SK-N-MC (cell line): ENCODE measurements at regions not wholly inside any gene's neighbourhood (a gene's known extent, or its start where the extent isn't known, plus 50 kb on each side); places are given as distances from the start of the nearest gene placed in this dataset.

Experiments used
- DNase-seq: peaks from one replicate; pipeline ENCODE4 v3.0.0-alpha.2; 2011; ENCODE audit warnings: low read depth, low spot score
- H3K27ac ChIP-seq: fragments of 200-600 bp; sonication (generic); 2 replicates; pipeline ENCODE4 v1.5.1; 2016; ENCODE audit warnings: mixed run types
- H3K36me3 ChIP-seq: fragments of 200-600 bp; sonication (generic); 2 replicates; pipeline ENCODE4 v1.6.1; 2017; ENCODE audit warnings: antibody characterized with exemption, low read length, mixed read lengths; ENCODE audit not compliant: insufficient read depth
- H3K4me3 ChIP-seq: fragments of 200-600 bp; sonication (generic); 2 replicates; pipeline ENCODE4 v1.5.1; 2016
- H3K9ac ChIP-seq: fragments of 200-600 bp; sonication (generic); 2 replicates; pipeline ENCODE4 v1.8.0; 2017; ENCODE audit warnings: mixed run types, mixed read lengths; ENCODE audit not compliant: insufficient read length
- H3K9me3 ChIP-seq: fragments of 200-600 bp; sonication (generic); 2 replicates; pipeline ENCODE4 v1.6.1; 2017; ENCODE audit warnings: low read depth, mild to moderate bottlenecking, antibody characterized with exemption, low read length, moderate library complexity, mixed read lengths
- EZH2 ChIP-seq: fragments of 200-600 bp; sonication (generic); IDR thresholded peaks from one replicate; pipeline ENCODE4 v1.6.1; 2017; ENCODE audit warnings: antibody characterized with exemption
- FOXP2 ChIP-seq: optimal IDR thresholded peaks from 2 replicates; pipeline ENCODE3; 2011; ENCODE audit warnings: mild to moderate bottlenecking, moderate library complexity; ENCODE audit not compliant: insufficient read depth; ENCODE audit errors: extremely low read length, control extremely low read depth
- POLR2AphosphoS5 ChIP-seq: IDR thresholded peaks from 2 replicates; pipeline ENCODE4 v1.6.1; 2012; ENCODE audit warnings: mild to moderate bottlenecking, low read depth, low read length, borderline replicate concordance

GRCh38 chr15:95734422-95735316, 595.8 kb upstream of the NR2F2 start:
- Histone ChIP-seq H3K36me3 (no peaks in the 10 kb centered on the region), H3K9me3 (no peaks in the 10 kb centered on the region), H3K9ac (no peak overlapping the region), H3K27ac (peak overlapping the region; percentile 47; the same call in 1 of the 2 replicates), H3K4me3 (no peak overlapping the region)
- TF ChIP-seq FOXP2 (no peak), POLR2AphosphoS5 (no peak), EZH2 (no peak)
- no peak for DNase-seq

- Histone ChIP-seq H3K27ac (no peak overlapping the region), H3K9me3 (no peaks in the 10 kb centered on the region), H3K36me3 (no peaks in the 10 kb centered on the region), H3K4me3 (no peak overlapping the region), H3K9ac (no peak overlapping the region)
- TF ChIP-seq FOXP2 (no peak), POLR2AphosphoS5 (no peak), EZH2 (no peak)
- no peak for DNase-seq
These were observed 593.4 kb upstream of the NR2F2 start for GRCh38 chr15:95737060-95737459.

DNA sequence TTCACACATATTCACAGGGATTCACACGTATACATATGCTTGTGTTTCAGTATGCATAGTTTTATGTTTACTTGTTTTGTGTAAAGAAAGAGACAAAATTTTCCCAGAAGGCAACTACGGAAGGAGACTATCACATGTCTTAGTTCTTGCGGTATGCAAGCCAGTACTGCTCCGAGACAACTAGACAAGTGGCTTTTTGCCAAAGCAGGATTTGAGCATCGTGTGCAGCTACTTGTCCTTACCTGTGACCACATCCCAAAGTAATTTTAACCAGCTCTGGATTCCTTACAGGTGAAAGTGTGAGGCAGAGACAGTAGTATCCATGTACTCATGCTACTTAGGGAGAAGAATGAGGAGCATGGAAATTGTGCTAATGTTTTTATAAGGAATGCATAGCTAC, 591.4 kb upstream of the NR2F2 start:
- Histone ChIP-seq H3K9me3 (no peaks in the 10 kb centered on the region), H3K4me3 (no peak overlapping the region), H3K27ac (no peak overlapping the region), H3K36me3 (no peaks in the 10 kb centered on the region), H3K9ac (no peak overlapping the region)
- DNase-seq: no peak
- TF ChIP-seq POLR2AphosphoS5 (no peak), EZH2 (no peak)

DNA sequence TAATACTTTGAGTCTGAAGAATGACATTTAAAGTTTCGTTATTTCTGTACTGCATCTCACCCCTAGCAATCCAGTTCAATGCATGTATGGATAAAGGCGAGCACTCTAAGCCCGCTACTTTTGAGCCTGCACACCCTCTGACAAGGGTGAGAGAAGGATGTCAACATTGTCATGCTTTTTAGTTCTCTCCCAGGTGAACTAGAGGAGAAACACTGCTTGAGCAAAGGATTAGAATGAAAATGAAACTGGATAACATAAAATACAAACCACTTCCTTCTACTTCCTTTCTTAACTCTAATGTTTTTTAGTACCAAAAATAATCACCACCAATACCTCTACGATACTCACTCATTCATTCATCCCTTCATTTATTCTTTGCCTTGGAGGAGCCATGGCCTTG, 588.7 kb upstream of the NR2F2 start:
- TF ChIP-seq EZH2 (no peak), POLR2AphosphoS5 (no peak), FOXP2 (no peak)
- no peak overlapping the region for H3K27ac ChIP-seq
- DNase-seq: no peak
- no peaks in the 10 kb centered on the region for H3K9me3 ChIP-seq
- H3K9ac ChIP-seq: no peak overlapping the region
- no peaks in the 10 kb centered on the region for H3K36me3 ChIP-seq
- H3K4me3 ChIP-seq: no peak overlapping the region

GRCh38 chr15:95742256-95742655, 588.2 kb upstream of the NR2F2 start:
- Histone ChIP-seq H3K4me3 (no peak overlapping the region), H3K27ac (no peak overlapping the region), H3K36me3 (no peaks in the 10 kb centered on the region), H3K9me3 (no peaks in the 10 kb centered on the region), H3K9ac (no peak overlapping the region)
- no peak for DNase-seq
- TF ChIP-seq POLR2AphosphoS5 (no peak), FOXP2 (no peak), EZH2 (no peak)

- Histone ChIP-seq H3K9ac (no peak overlapping the region), H3K36me3 (no peaks in the 10 kb centered on the region), H3K4me3 (no peak overlapping the region), H3K9me3 (no peaks in the 10 kb centered on the region), H3K27ac (no peak overlapping the region)
- TF ChIP-seq POLR2AphosphoS5 (no peak), FOXP2 (no peak), EZH2 (no peak)
- no peak for DNase-seq
These were observed 587.7 kb upstream of the NR2F2 start for GRCh38 chr15:95742836-95743235.

DNA sequence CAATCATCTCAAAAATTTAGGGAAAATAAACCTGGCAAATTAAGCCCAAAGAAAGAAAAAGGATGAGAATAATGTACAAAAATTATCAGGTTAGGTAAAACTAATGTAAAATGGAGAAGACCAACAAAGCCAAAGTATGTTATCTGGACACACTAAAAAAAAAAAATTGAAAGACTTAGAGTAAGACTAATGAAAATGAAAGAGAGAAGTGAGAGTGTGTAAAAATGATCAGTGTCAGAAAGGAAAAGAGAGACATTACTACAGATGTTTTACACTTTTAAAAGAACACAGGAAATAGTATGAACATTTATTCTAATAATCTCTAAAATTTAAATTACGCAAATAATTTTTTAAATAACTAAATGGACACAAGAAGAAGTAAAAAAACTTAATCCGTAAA, 573.3 kb upstream of the NR2F2 start:
- TF ChIP-seq POLR2AphosphoS5: no peak
- no peak for TF ChIP-seq FOXP2
- no peak for TF ChIP-seq EZH2
- Histone ChIP-seq H3K9me3 (no peaks in the 10 kb centered on the region), H3K9ac (no peak overlapping the region), H3K36me3 (no peaks in the 10 kb centered on the region), H3K27ac (no peak overlapping the region), H3K4me3 (no peak overlapping the region)
- no peak for DNase-seq

DNA sequence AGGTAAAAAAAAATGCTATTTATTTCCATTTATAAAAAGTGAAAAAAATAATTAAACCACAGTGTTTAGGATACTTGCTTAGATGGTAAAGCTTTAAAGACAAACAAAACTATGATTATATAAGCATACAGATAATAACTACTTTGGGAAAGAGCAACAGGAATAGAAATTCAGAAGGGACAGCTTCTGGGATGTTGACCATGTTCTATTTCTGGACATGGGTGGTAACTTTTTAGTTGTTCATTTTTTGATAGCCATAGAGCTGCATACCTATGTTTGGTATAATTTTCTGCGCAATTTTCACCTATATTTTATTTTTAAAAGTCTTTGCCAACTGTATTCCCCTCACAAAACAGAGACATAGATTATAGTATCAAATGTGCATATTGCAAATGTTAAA, 572.0 kb upstream of the NR2F2 start:
- TF ChIP-seq POLR2AphosphoS5 (no peak), FOXP2 (no peak), EZH2 (no peak)
- H3K4me3 ChIP-seq: no peak overlapping the region
- no peak overlapping the region for H3K9ac ChIP-seq
- DNase-seq: no peak
- no peaks in the 10 kb centered on the region for H3K36me3 ChIP-seq
- no peaks in the 10 kb centered on the region for H3K9me3 ChIP-seq
- H3K27ac ChIP-seq: no peak overlapping the region

DNA sequence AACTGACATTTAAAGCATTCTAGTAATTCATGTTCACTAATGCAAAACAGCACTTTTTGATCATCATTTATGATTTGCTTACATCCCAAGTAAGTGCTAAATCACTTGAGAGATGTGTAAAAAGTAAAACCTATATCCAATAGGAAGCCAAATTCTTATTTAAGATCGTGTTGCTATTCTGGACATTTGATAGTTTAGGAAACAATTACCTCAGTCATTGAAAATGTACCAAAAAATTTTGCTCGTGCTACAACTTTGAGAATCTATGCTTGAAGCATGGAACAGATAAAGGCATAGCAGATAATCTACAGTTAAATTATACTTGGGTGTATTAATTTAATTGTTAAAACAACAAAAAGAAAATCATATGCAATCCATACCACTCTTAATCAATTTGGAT, 571.6 kb upstream of the NR2F2 start:
- H3K9ac ChIP-seq: no peak overlapping the region

More for the DNA sequence above, 571.6 kb upstream of the NR2F2 start:
- Histone ChIP-seq H3K27ac (no peak overlapping the region), H3K4me3 (no peak overlapping the region), H3K9me3 (no peaks in the 10 kb centered on the region), H3K36me3 (no peaks in the 10 kb centered on the region)
- DNase-seq: no peak
- TF ChIP-seq EZH2 (no peak), POLR2AphosphoS5 (no peak)
